Uterus (tissue), 3 donors: ENCODE measurements at regions not wholly inside any gene's neighbourhood (a gene's known extent, or its start where the extent isn't known, plus 50 kb on each side); places are given as distances from the start of the nearest gene placed in this dataset.

Source experiments
- DNase-seq, 2 donors: peaks; one replicate each; pipeline ENCODE4 v3.0.0-alpha.2; 2019 to 2020
- H3K27ac ChIP-seq, 2 donors: fragments of 200-600 bp; sonication (generic); 1 replicate in 1 of 2; 2 replicates in 1 of 2; pipeline ENCODE4 v1.5.1; 2016 to 2018
- H3K27me3 ChIP-seq, 2 donors: fragments of 200-600 bp; sonication (generic); one replicate each; pipeline ENCODE4 v1.5.1; 2018 to 2019; ENCODE audit warnings: control low read depth in 1 of 2
- H3K36me3 ChIP-seq, 2 donors: fragments of 200-600 bp; sonication (generic); one replicate each; pipeline ENCODE4 v1.5.1; 2019; ENCODE audit warnings: control low read depth in 1 of 2
- H3K4me1 ChIP-seq, 2 donors: fragments of 200-600 bp; sonication (generic); one replicate each; pipeline ENCODE4 v1.5.1; 2018 to 2019; ENCODE audit warnings: control low read depth in 1 of 2
- H3K4me3 ChIP-seq, 2 donors: fragments of 200-600 bp; sonication (generic); 1 replicate in 1 of 2; 2 replicates in 1 of 2; pipeline ENCODE4 v1.5.1; 2018 to 2019; ENCODE audit warnings: mild to moderate bottlenecking in 1 of 2
- H3K9me3 ChIP-seq, 2 donors: fragments of 200-600 bp; sonication (generic); one replicate each; pipeline ENCODE4 v1.5.1; 2019; ENCODE audit warnings: control low read depth in 1 of 2
- POLR2A ChIP-seq, 2 donors: fragments of 450-650 bp; IDR thresholded peaks; one replicate each; pipeline ENCODE4 v1.6.1; 2016; ENCODE audit warnings: antibody characterized with exemption in 2 of 2, mild to moderate bottlenecking in 1 of 2, moderate library complexity in 1 of 2
- intact Hi-C: fragments of 100-400 bp; cut with DNase I; formaldehyde crosslinking; loops from one replicate; pipeline ENCODE4 v1.15.1; 2023; ENCODE audit warnings: low total_unique reads
- TF ChIP-seq, protein P1 (sequence below), 4 experiments: fragments of 200-600 bp in 2 of 4; fragments of 450-650 bp in 2 of 4; sonication (generic) in 2 of 4; IDR thresholded peaks; one replicate each; pipeline ENCODE4 v1.5.1; 2016 to 2019; ENCODE audit warnings: antibody characterized with exemption in 4 of 4, mild to moderate bottlenecking in 2 of 4, moderate library complexity in 1 of 4
- donor health status: DM: yes; HTN: yes; CAD: no.

DNA sequence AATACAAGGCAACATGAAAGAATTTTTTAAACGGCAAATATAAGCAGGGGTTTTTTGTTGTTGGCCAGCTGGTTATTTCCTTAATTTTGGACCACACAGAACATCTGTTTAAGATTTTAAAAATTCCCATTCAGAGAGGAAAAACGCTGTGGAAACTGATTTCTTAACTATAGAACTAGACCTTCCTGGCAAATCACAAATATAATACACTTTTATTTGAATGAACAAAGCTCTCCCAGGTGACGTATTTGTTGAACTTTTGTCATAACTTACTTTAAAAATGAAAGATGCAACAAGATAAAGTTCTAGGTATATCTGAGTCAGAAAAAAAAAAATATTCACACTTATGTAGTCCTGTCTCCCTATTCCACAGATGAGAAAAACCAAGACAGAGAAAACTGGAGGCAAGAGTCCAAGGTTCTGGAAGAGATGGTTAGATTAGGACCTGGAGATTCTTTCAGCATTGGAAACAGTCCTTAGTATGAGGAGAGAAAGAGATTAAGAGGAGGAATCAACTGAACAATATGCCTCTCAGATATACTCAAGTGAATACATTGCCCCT, 269.1 kb downstream of the NEBL start:
- H3K27me3 ChIP-seq, result no peaks in the 10 kb centered on the region
- H3K27ac ChIP-seq, result peak overlapping the region in 1 of 2 donors; percentile 28
- no peak overlapping the region for H3K4me3 ChIP-seq
- no peaks in the 10 kb centered on the region for H3K9me3 ChIP-seq
- no peaks in the 10 kb centered on the region for H3K36me3 ChIP-seq
- no peak for DNase-seq
- TF ChIP-seq, protein P1, sequence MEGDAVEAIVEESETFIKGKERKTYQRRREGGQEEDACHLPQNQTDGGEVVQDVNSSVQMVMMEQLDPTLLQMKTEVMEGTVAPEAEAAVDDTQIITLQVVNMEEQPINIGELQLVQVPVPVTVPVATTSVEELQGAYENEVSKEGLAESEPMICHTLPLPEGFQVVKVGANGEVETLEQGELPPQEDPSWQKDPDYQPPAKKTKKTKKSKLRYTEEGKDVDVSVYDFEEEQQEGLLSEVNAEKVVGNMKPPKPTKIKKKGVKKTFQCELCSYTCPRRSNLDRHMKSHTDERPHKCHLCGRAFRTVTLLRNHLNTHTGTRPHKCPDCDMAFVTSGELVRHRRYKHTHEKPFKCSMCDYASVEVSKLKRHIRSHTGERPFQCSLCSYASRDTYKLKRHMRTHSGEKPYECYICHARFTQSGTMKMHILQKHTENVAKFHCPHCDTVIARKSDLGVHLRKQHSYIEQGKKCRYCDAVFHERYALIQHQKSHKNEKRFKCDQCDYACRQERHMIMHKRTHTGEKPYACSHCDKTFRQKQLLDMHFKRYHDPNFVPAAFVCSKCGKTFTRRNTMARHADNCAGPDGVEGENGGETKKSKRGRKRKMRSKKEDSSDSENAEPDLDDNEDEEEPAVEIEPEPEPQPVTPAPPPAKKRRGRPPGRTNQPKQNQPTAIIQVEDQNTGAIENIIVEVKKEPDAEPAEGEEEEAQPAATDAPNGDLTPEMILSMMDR (IDR thresholded peaks at IDR 0.05), result no peak
- no peak for TF ChIP-seq POLR2A (IDR thresholded peaks at IDR 0.05)
- no peaks in the 10 kb centered on the region for H3K4me1 ChIP-seq
- intact Hi-C loops, result no loop called here

DNA sequence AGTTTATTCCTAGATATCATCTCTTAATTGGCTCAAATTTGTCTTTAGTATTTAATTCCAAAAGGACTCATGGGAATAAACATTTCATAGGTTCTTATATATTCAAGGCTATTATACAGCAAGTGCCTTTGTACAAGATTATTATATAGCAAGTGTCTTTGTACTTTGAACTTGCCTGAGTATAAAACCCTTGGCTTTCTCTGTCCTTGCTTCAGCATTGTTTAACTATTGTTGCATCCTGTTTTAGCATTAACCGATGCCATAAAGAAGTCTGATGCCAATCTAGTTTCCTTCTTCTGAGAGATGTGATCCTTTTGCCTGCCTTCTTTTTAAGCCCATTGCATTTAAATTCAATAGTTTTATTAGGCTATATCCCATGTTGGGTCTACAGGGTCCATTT, 270.0 kb downstream of the NEBL start:
- Histone ChIP-seq H3K4me1 (no peaks in the 10 kb centered on the region), H3K27me3 (no peaks in the 10 kb centered on the region), H3K27ac (no peak overlapping the region), H3K4me3 (no peak overlapping the region), H3K36me3 (no peaks in the 10 kb centered on the region), H3K9me3 (no peaks in the 10 kb centered on the region)
- no peak for DNase-seq
- TF ChIP-seq POLR2A (IDR thresholded peaks at IDR 0.05), result no peak
- TF ChIP-seq, protein P1 (IDR thresholded peaks at IDR 0.05), result no peak
- intact Hi-C loops, result no loop called here

DNA sequence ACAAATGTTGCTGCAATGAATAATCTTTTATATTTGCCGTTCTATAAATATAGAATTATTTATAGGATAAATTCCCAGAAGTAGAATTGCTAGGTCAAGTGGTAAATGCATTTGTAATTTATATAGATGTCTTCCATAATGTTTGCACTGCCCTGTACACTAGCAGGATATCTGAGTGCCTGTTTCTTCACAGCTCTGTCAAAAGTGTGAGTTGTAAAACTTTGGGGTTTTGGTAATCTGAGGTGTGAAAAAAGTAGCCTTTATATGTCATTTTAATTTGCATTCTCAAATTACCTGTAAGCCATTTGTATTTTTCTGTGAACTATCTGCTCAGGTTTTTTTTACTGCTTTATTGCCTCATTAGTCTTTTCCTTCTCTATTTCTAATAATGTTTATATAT, 271.2 kb downstream of the NEBL start:
- H3K27ac ChIP-seq, result peak overlapping the region in 1 of 2 donors; percentile 81
- H3K4me1 ChIP-seq, result no peaks in the 10 kb centered on the region
- intact Hi-C loops, result no loop called here
- H3K36me3 ChIP-seq, result no peaks in the 10 kb centered on the region
- TF ChIP-seq, protein P1 (IDR thresholded peaks at IDR 0.05), result no peak
- no peak for TF ChIP-seq POLR2A (IDR thresholded peaks at IDR 0.05)
- H3K4me3 ChIP-seq, result no peak overlapping the region
- no peaks in the 10 kb centered on the region for H3K9me3 ChIP-seq
- DNase-seq, result no peak
- no peaks in the 10 kb centered on the region for H3K27me3 ChIP-seq

DNA sequence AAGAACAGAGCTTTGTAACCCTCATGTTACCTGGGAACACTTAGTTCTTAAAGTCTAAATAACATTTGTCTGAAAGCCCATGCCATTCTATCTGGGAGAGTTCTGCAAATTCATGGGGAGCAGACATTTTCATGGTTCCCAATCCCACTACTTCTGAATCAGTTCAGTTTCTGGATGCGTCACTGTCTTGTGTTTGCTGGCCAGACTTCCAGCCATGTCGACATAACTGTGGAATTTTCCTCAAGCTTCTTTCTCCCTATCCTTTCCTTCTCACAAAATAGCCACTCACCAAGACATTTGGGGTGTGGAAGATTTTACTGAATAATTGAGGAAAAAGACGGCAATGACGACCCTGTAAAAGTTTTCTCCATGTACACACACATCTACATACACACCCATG, 272.5 kb downstream of the NEBL start:
- Histone ChIP-seq H3K36me3 (no peaks in the 10 kb centered on the region), H3K9me3 (no peaks in the 10 kb centered on the region), H3K4me1 (no peaks in the 10 kb centered on the region), H3K27ac (peak overlapping the region; percentile 56 to 81), H3K4me3 (no peak overlapping the region), H3K27me3 (no peaks in the 10 kb centered on the region)
- TF ChIP-seq, protein P1 (IDR thresholded peaks at IDR 0.05), result no peak
- no peak for TF ChIP-seq POLR2A (IDR thresholded peaks at IDR 0.05)
- intact Hi-C loops, result no loop called here
- peak; percentile 69 to 70 for DNase-seq

DNA sequence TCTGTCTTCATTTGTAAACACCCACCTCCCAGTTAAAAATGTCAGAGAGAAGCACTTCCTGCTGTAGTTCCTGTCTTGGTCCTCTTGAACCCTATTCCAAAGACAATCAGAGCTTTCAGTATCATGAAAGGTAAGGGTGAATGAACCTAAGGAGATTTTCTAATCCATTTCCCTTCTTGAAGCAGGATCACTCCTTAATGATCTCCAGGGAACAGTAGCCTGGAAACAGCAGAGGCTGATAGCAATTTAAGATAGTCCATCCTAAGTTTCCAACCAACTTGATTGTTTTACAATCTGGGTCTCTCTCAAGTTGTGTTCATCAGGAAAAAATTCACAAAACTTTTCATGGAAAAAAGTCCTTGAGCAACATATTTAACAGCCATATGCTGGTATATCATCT, 273.6 kb downstream of the NEBL start:
- intact Hi-C loops, result no loop called here
- no peaks in the 10 kb centered on the region for H3K9me3 ChIP-seq
- no peak for TF ChIP-seq POLR2A (IDR thresholded peaks at IDR 0.05)
- TF ChIP-seq, protein P1 (IDR thresholded peaks at IDR 0.05), result no peak
- no peaks in the 10 kb centered on the region for H3K36me3 ChIP-seq
- no peaks in the 10 kb centered on the region for H3K4me1 ChIP-seq
- H3K27ac ChIP-seq, result peak overlapping the region; percentile 56 to 81
- no peaks in the 10 kb centered on the region for H3K27me3 ChIP-seq
- H3K4me3 ChIP-seq, result no peak overlapping the region
- DNase-seq, result no peak
